GM23338 (cell line): ENCODE measurements at regions not wholly inside any gene's neighbourhood (a gene's known extent, or its start where the extent isn't known, plus 50 kb on each side); places are given as distances from the start of the nearest gene placed in this dataset.

Experiments
- ATAC-seq: fragments of 200-7000 bp; cut with Tn5 transposase; 3 replicates; pipeline ENCODE4 v1.9.1; 2020
- DNase-seq: peaks from one replicate; pipeline ENCODE4 v3.0.0-alpha.2; 2015; ENCODE audit warnings: low spot score
- H2AFZ ChIP-seq: fragments of 200-600 bp; sonication (generic); 2 replicates; pipeline ENCODE4 v1.8.0; 2016; ENCODE audit warnings: antibody characterized with exemption, mild to moderate bottlenecking, moderate library complexity
- H3F3A ChIP-seq: fragments of 200-600 bp; sonication (generic); replicated peaks from 2 replicates; pipeline ENCODE4 v1.8.0; 2017; ENCODE audit warnings: antibody characterized with exemption, mixed run types, low read depth
- H3K27ac ChIP-seq: fragments of 200-600 bp; sonication (generic); 2 replicates; pipeline ENCODE4 v1.6.1; 2016; ENCODE audit warnings: low read depth
- H3K27me3 ChIP-seq: fragments of 200-600 bp; sonication (generic); 2 replicates; pipeline ENCODE4 v1.8.0; 2016; ENCODE audit warnings: mild to moderate bottlenecking, mixed run types, moderate library complexity; ENCODE audit not compliant: insufficient read depth
- H3K36me3 ChIP-seq: fragments of 200-600 bp; sonication (generic); 2 replicates; pipeline ENCODE4 v1.8.0; 2016; ENCODE audit warnings: mild to moderate bottlenecking; ENCODE audit not compliant: insufficient read depth
- H3K4me1 ChIP-seq: fragments of 200-600 bp; sonication (generic); 2 replicates; pipeline ENCODE4 v1.8.0; 2016; ENCODE audit warnings: mild to moderate bottlenecking, moderate library complexity; ENCODE audit not compliant: insufficient read depth
- H3K4me2 ChIP-seq: fragments of 200-600 bp; sonication (generic); 2 replicates; pipeline ENCODE4 v1.7.1; 2017; ENCODE audit warnings: mixed run types
- H3K4me3 ChIP-seq: fragments of 200-600 bp; sonication (generic); 2 replicates; pipeline ENCODE4 v1.6.1; 2016; ENCODE audit warnings: mixed run types
- H3K79me2 ChIP-seq: fragments of 200-600 bp; sonication (generic); replicated peaks from 2 replicates; pipeline ENCODE4 v1.8.0; 2017; ENCODE audit warnings: mild to moderate bottlenecking; ENCODE audit not compliant: insufficient read depth
- H3K9me2 ChIP-seq: fragments of 200-600 bp; sonication (generic); 2 replicates; pipeline ENCODE4 v1.8.0; 2017; ENCODE audit not compliant: insufficient read depth
- H4K20me1 ChIP-seq: fragments of 200-600 bp; sonication (generic); replicated peaks from 2 replicates; pipeline ENCODE4 v1.8.0; 2017; ENCODE audit warnings: mild to moderate bottlenecking; ENCODE audit not compliant: insufficient read depth
- H3K27ac Mint-ChIP-seq: 2 replicates; pipeline ENCODE4 v1.8.0; 2020; ENCODE audit warnings: inconsistent platforms, mild to moderate bottlenecking, moderate library complexity, mixed read lengths
- H3K27me3 Mint-ChIP-seq: 3 replicates; pipeline ENCODE4 v1.8.0; 2022; ENCODE audit warnings: low read depth, mild to moderate bottlenecking, moderate library complexity, mixed read lengths, inconsistent platforms; ENCODE audit not compliant: insufficient read depth, poor library complexity
- H3K36me3 Mint-ChIP-seq: 3 replicates; pipeline ENCODE4 v1.8.0; 2021; ENCODE audit warnings: low read depth, mild to moderate bottlenecking, inconsistent platforms, moderate library complexity, mixed read lengths
- H3K4me1 Mint-ChIP-seq: 3 replicates; pipeline ENCODE4 v1.8.0; 2020; ENCODE audit warnings: mild to moderate bottlenecking, inconsistent platforms, mixed read lengths
- H3K4me3 Mint-ChIP-seq: 3 replicates; pipeline ENCODE4 v1.8.0; 2021; ENCODE audit warnings: moderate library complexity, mild to moderate bottlenecking, inconsistent platforms, mixed read lengths
- H3K9me3 Mint-ChIP-seq: 3 replicates; pipeline ENCODE4 v1.8.0; 2020; ENCODE audit warnings: moderate library complexity, mild to moderate bottlenecking, inconsistent platforms, mixed read lengths
- CTCF ChIP-seq, 2 experiments: fragments of 200-600 bp in 1 of 2; sonication (generic) in 1 of 2; conservative IDR thresholded peaks; 2 replicates each; pipeline versions ENCODE4 v1.5.1 to v1.6.1; 2016 to 2017; ENCODE audit warnings: antibody characterized with exemption in 2 of 2, low read depth in 2 of 2, mild to moderate bottlenecking in 2 of 2, moderate library complexity in 1 of 2
- ETS1 ChIP-seq: IDR thresholded peaks from 2 replicates; pipeline ENCODE4 v1.6.1; 2016; ENCODE audit warnings: antibody characterized with exemption
- EZH2phosphoT487 ChIP-seq: fragments of 200-600 bp; sonication (generic); IDR thresholded peaks from one replicate; pipeline ENCODE4 v1.8.1; 2018; ENCODE audit warnings: antibody characterized with exemption; ENCODE audit not compliant: unreplicated experiment
- JUNB ChIP-seq: IDR thresholded peaks from one replicate; pipeline ENCODE4 v1.6.1; 2016; ENCODE audit warnings: antibody characterized with exemption; ENCODE audit not compliant: unreplicated experiment
- ZNF114 ChIP-seq: fragments of 250-450 bp; sonication (Bioruptor Pico); IDR thresholded peaks from 2 replicates; pipeline ENCODE4 v1.5.0; 2020; ENCODE audit warnings: mild to moderate bottlenecking, moderate library complexity
- ZNF331 ChIP-seq: fragments of 250-450 bp; sonication (Bioruptor Pico); IDR thresholded peaks from 2 replicates; pipeline ENCODE4 v1.5.0; 2020; ENCODE audit warnings: low read depth, mild to moderate bottlenecking, moderate library complexity
- ZNF462 ChIP-seq: fragments of 250-450 bp; sonication (Bioruptor Pico); IDR thresholded peaks from 2 replicates; pipeline ENCODE4 v1.5.0; 2020; ENCODE audit warnings: mild to moderate bottlenecking, moderate library complexity
- TF ChIP-seq, protein P1 (sequence below): IDR thresholded peaks from one replicate; pipeline ENCODE4 v1.6.1; 2018; ENCODE audit warnings: antibody characterized with exemption; ENCODE audit not compliant: unreplicated experiment

DNA sequence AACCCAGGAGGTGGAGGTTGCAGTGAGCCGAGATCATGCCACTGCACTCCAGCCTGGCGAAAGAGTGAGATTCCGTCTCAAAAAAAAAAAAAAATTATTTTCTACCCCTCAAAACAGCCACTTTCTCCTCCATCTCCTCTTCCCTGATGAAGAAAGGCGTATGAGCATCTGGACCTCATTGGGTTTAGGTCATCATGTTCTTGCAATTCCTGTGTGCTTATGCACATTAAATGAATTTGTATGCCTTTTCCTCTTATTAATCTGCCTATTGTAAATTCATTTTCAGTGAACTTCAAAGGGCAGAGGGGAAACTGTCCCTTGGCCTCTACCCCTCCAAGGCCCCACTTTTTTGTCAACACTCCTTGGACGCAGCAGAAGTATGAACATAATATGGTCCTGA is 117.8 kb downstream of the RPLP1 start:
- Histone ChIP-seq H3K4me1 (no peaks in the 10 kb centered on the region), H3K4me3 (no peak overlapping the region), H3K27ac (no peak overlapping the region), H3K9me2 (no peaks in the 10 kb centered on the region), H3K36me3 (no peaks in the 10 kb centered on the region), H3K4me2 (no peak overlapping the region), H3K79me2 (no peaks in the 10 kb centered on the region), H3K27me3 (no peaks in the 10 kb centered on the region), H3F3A (no peaks in the 10 kb centered on the region), H4K20me1 (no peaks in the 10 kb centered on the region), H2AFZ (no peak overlapping the region)
- H3K4me3 Mint-ChIP-seq, result no peak overlapping the region
- no peaks in the 10 kb centered on the region for H3K36me3 Mint-ChIP-seq
- peaks cover 4% of the 10 kb centered on the region for H3K27me3 Mint-ChIP-seq
- no peak overlapping the region for H3K27ac Mint-ChIP-seq
- TF ChIP-seq ZNF462 (CRISPR knock-in tag) (no peak), CTCF (conservative IDR thresholded peaks at IDR 0.05; ENCODE audit: low read depth in 2 of 2) (no peak), ZNF331 (CRISPR knock-in tag) (no peak), ETS1 (no peak), EZH2phosphoT487 (no peak), ZNF114 (CRISPR knock-in tag) (no peak), JUNB (no peak)
- TF ChIP-seq, protein P1, sequence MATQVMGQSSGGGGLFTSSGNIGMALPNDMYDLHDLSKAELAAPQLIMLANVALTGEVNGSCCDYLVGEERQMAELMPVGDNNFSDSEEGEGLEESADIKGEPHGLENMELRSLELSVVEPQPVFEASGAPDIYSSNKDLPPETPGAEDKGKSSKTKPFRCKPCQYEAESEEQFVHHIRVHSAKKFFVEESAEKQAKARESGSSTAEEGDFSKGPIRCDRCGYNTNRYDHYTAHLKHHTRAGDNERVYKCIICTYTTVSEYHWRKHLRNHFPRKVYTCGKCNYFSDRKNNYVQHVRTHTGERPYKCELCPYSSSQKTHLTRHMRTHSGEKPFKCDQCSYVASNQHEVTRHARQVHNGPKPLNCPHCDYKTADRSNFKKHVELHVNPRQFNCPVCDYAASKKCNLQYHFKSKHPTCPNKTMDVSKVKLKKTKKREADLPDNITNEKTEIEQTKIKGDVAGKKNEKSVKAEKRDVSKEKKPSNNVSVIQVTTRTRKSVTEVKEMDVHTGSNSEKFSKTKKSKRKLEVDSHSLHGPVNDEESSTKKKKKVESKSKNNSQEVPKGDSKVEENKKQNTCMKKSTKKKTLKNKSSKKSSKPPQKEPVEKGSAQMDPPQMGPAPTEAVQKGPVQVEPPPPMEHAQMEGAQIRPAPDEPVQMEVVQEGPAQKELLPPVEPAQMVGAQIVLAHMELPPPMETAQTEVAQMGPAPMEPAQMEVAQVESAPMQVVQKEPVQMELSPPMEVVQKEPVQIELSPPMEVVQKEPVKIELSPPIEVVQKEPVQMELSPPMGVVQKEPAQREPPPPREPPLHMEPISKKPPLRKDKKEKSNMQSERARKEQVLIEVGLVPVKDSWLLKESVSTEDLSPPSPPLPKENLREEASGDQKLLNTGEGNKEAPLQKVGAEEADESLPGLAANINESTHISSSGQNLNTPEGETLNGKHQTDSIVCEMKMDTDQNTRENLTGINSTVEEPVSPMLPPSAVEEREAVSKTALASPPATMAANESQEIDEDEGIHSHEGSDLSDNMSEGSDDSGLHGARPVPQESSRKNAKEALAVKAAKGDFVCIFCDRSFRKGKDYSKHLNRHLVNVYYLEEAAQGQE, result no peak
- H3K9me3 Mint-ChIP-seq, result no peaks in the 10 kb centered on the region
- DNase-seq (no peak), ATAC-seq (no peak)
- peaks cover 10% of the 10 kb centered on the region for H3K4me1 Mint-ChIP-seq
